ENCODE measurements at regions not wholly inside any gene's neighbourhood (a gene's known extent, or its start where the extent isn't known, plus 50 kb on each side); places are given as distances from the start of the nearest gene placed in this dataset.

DNA sequence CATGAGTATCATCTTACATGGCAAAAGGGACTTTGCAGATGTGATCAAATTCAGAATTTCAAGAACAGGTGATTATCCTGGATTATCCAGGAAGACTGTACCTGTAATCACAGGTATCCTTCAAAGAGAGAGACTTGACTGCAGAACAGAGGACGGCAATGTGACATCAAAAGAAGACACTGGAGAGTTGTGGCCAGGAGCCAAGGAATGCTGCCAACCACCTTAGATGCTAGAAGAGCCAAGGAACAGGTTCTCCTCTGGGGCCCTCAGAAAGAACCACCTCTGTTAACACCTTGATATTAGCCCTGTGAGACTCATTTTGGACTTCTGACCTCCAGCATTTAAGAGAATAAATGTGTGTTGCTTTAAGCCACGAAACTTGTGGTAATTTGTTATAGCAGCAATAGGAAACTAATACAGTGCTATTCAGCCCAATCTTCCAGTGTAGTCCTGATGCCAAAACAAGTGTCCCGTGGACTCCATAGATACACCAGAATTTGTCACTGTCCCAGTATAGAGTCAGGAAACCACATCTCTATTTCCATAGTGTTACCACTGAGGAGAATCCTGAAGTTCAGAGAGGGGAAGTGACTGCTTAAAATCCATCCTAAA is 330.6 kb upstream of the TLE3 start:
- Histone ChIP-seq H3K4me3 (ENCODE audit: low read depth, low read length) (no peak overlapping the region), H3K36me3 (ENCODE audit: control insufficient read depth, insufficient read depth, low read length) (no peaks in the 10 kb centered on the region), H3K27me3 (ENCODE audit: control insufficient read depth, insufficient read depth, low read length) (peaks cover 11% of the 10 kb centered on the region)
- DNase-seq (ENCODE audit: low read depth), result no peak
- TF ChIP-seq, protein P1, sequence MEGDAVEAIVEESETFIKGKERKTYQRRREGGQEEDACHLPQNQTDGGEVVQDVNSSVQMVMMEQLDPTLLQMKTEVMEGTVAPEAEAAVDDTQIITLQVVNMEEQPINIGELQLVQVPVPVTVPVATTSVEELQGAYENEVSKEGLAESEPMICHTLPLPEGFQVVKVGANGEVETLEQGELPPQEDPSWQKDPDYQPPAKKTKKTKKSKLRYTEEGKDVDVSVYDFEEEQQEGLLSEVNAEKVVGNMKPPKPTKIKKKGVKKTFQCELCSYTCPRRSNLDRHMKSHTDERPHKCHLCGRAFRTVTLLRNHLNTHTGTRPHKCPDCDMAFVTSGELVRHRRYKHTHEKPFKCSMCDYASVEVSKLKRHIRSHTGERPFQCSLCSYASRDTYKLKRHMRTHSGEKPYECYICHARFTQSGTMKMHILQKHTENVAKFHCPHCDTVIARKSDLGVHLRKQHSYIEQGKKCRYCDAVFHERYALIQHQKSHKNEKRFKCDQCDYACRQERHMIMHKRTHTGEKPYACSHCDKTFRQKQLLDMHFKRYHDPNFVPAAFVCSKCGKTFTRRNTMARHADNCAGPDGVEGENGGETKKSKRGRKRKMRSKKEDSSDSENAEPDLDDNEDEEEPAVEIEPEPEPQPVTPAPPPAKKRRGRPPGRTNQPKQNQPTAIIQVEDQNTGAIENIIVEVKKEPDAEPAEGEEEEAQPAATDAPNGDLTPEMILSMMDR (IDR thresholded peaks at IDR 0.05; ENCODE audit: insufficient read depth, low read length, poor library complexity, severe bottlenecking), result no peak

DNA sequence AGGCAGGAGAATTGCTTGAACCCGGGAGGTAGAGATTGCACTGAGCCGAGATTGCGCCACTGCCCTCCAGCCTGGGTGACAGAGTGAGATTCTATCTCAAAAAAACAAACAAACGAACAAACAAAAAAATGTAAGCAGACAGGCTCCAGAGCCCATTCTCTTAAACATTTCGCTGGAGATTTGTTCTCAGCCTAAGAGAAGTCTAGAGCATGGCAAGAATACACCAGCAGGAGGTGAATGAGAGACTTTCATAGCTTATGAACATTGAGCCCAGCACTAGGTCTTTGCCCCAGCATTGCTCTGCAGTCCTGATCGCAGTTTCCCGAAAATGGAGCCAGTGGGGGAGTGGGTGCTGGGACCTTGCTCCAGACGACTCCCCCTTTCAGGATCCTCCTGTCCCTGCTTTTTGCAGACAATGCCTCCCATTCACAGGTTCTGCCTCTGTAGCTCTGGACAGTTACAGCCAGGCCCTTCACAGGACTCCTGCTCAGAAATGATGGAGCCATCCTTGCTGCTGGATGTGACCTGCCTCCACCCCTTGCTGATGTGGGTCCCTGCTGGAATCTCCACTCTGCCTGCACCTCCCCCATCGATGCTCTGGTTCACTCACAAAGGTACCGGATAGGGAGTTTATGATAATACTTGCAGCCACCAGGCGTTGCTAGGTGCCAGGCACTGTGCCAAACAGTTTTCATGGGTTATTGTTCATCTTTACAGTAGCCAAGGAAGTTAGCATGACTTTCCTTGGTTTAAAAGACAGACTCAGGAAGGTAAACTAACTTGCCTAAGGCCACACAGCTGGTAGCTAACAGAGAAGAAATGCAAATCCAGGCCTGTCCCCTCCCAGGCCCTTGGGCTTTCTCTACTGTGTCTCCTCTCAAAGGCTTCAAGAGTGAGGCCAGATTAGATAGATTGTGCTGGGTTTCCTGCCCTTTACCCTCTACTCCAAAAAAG is 329.7 kb upstream of the TLE3 start:
- TF ChIP-seq, protein P1 (IDR thresholded peaks at IDR 0.05; ENCODE audit: insufficient read depth, low read length, poor library complexity, severe bottlenecking), result no peak
- Histone ChIP-seq H3K27me3 (ENCODE audit: control insufficient read depth, insufficient read depth, low read length) (peaks cover 15% of the 10 kb centered on the region), H3K36me3 (ENCODE audit: control insufficient read depth, insufficient read depth, low read length) (no peaks in the 10 kb centered on the region), H3K4me3 (ENCODE audit: low read depth, low read length) (no peak overlapping the region)
- no peak for DNase-seq (ENCODE audit: low read depth)

DNA sequence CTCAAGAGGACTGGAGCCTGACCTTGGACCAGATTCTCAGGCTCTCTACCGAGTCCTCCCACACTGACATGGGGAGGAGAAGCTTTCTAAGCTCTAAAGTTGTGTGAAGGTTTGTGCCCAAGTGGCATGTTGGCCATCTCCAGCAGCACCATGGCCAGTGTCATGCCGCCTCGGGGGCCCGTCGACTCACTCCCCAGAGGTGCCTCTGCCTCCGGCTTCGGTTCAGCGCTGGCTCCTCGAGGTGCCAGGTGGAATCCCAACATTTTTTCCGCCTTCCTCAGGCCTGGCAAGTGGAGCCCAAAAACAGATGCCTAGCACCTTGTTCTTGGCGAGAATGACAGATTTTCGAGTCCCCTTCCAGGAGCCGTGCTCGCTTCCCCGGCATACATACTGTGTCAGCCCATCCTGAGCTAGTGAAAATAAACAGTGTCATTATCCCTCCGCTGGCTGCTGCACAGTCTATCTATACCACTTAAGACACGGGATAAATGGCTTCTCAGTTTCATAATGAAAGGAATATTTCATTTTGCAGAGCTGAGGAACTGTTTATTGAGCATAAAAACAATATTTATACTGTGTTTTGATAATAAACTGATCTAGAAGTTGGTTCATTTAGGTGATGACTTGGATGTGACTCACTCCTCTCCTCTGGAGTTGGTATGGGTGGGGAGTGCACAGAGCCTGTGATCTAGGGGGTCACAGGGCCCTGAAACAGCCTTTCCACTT is 328.5 kb upstream of the TLE3 start:
- no peak for DNase-seq (ENCODE audit: low read depth)
- H3K36me3 ChIP-seq (ENCODE audit: control insufficient read depth, insufficient read depth, low read length), result no peaks in the 10 kb centered on the region
- no peak overlapping the region for H3K4me3 ChIP-seq (ENCODE audit: low read depth, low read length)
- H3K27me3 ChIP-seq (ENCODE audit: control insufficient read depth, insufficient read depth, low read length), result peaks cover 11% of the 10 kb centered on the region
- TF ChIP-seq, protein P1 (IDR thresholded peaks at IDR 0.05; ENCODE audit: insufficient read depth, low read length, poor library complexity, severe bottlenecking), result no peak

DNA sequence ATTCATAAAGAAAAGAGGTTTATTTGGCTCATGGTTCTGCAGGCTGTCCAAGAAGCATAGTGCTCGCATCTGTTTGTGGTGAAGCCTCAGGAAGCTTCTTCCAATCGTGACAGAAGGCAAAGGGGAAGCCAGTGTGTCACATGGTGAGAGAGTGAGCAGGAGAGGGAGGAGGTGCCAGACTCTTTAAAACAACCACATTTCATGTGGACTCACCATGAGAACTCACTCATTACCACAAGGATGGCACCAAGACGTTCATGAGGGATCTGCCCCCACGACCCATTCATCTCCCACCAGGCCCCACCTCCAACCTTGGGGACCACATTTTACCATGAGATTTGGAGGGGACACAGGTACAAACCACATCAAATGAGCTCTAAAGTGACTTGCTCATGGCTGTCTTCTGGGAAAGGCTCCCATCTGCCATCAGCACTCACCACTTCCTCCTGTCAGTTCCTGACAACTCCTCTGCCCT is 327.3 kb upstream of the TLE3 start:
- Histone ChIP-seq H3K27me3 (ENCODE audit: control insufficient read depth, insufficient read depth, low read length) (peaks cover 19% of the 10 kb centered on the region), H3K36me3 (ENCODE audit: control insufficient read depth, insufficient read depth, low read length) (no peaks in the 10 kb centered on the region), H3K4me3 (ENCODE audit: low read depth, low read length) (no peak overlapping the region)
- TF ChIP-seq, protein P1 (IDR thresholded peaks at IDR 0.05; ENCODE audit: insufficient read depth, low read length, poor library complexity, severe bottlenecking), result no peak
- DNase-seq (ENCODE audit: low read depth), result no peak

DNA sequence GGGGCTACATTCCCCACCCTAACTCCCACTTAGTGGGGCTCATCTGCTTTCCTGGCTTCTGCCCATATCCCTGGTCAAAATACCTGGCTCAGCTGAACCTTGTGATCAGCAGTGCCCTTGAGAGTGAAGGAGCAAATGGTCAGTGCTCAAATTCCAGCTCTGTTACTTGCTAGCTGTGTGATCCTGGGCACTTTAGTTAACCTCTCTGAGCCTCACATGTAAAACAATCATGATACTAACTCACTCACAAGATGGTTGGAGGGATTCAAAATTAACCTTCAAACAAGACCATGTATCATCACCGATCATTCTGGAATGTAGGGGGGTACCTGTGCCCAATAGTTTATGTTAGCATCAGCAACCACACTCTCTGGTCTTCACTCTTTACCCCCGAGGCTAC is 325.6 kb upstream of the TLE3 start:
- TF ChIP-seq, protein P1 (IDR thresholded peaks at IDR 0.05; ENCODE audit: insufficient read depth, low read length, poor library complexity, severe bottlenecking), result no peak
- DNase-seq (ENCODE audit: low read depth), result no peak
- Histone ChIP-seq H3K4me3 (ENCODE audit: low read depth, low read length) (no peak overlapping the region), H3K27me3 (ENCODE audit: control insufficient read depth, insufficient read depth, low read length) (peaks cover 29% of the 10 kb centered on the region), H3K36me3 (ENCODE audit: control insufficient read depth, insufficient read depth, low read length) (no peaks in the 10 kb centered on the region)
